ENCODE measurements at regions not wholly inside any gene's neighbourhood (a gene's known extent, or its start where the extent isn't known, plus 50 kb on each side); places are given as distances from the start of the nearest gene placed in this dataset.

- Histone ChIP-seq H3K4me1 (no peaks in the 10 kb centered on the region), H3K27me3 (no peaks in the 10 kb centered on the region), H3K4me3 (no peak overlapping the region), H3K27ac (no peak overlapping the region), H3K36me3 (replicated peaks in 1 of 2; ENCODE audit: insufficient read depth in 1 of 2, low read depth in 2 of 2) (no peaks in the 10 kb centered on the region), H3K9me3 (no peaks in the 10 kb centered on the region)
- intact Hi-C loops (cut with DNase I): no loop called here
- ATAC-seq (no peak), DNase-seq (no peak)
- WGBS, 2 donors: 18 to 19% methylated on average over 2 of the region's 2 CpGs
- TF ChIP-seq CTCF (IDR thresholded peaks at IDR 0.05) (no peak), POLR2A (IDR thresholded peaks at IDR 0.05) (no peak)
These were observed 1024.3 kb downstream of the PCDH9 start for GRCh38 chr13:66205807-66206206.

GRCh38 chr13:66200555-66200954 lies 1029.6 kb downstream of the PCDH9 start:
- Histone ChIP-seq H3K9me3 (no peaks in the 10 kb centered on the region), H3K27ac (no peak overlapping the region), H3K4me1 (no peaks in the 10 kb centered on the region), H3K4me3 (no peak overlapping the region), H3K36me3 (replicated peaks in 1 of 2; ENCODE audit: insufficient read depth in 1 of 2, low read depth in 2 of 2) (no peaks in the 10 kb centered on the region), H3K27me3 (no peaks in the 10 kb centered on the region)
- no peak for ATAC-seq
- DNase-seq: no peak
- no peak for TF ChIP-seq POLR2A (IDR thresholded peaks at IDR 0.05)
- intact Hi-C loops (cut with DNase I): no loop called here

GRCh38 chr13:66195238-66195637 lies 1034.9 kb downstream of the PCDH9 start:
- DNase-seq (no peak), ATAC-seq (no peak)
- Histone ChIP-seq H3K4me1 (no peaks in the 10 kb centered on the region), H3K4me3 (no peak overlapping the region), H3K36me3 (replicated peaks in 1 of 2; ENCODE audit: insufficient read depth in 1 of 2, low read depth in 2 of 2) (no peaks in the 10 kb centered on the region), H3K9me3 (no peaks in the 10 kb centered on the region), H3K27ac (no peak overlapping the region), H3K27me3 (no peaks in the 10 kb centered on the region)
- TF ChIP-seq CTCF (IDR thresholded peaks at IDR 0.05): no peak
- TF ChIP-seq POLR2A (IDR thresholded peaks at IDR 0.05): no peak
- intact Hi-C loops (cut with DNase I): no loop called here
- 88 to 91% methylated on average over 1 of the region's 1 CpG for WGBS, 2 donors

- 45 to 75% methylated on average over 1 of the region's 1 CpG for WGBS, 2 donors
These were observed 1040.2 kb downstream of the PCDH9 start for GRCh38 chr13:66189986-66190385.

GRCh38 chr13:66180836-66181235 lies 1049.3 kb downstream of the PCDH9 start:
- intact Hi-C loops (cut with DNase I): no loop called here
- no peaks in the 10 kb centered on the region for H3K27me3 ChIP-seq
- H3K4me1 ChIP-seq: no peaks in the 10 kb centered on the region
- no peaks in the 10 kb centered on the region for H3K9me3 ChIP-seq
- TF ChIP-seq POLR2A (IDR thresholded peaks at IDR 0.05) (no peak), CTCF (IDR thresholded peaks at IDR 0.05) (no peak)
- DNase-seq: no peak
- ATAC-seq: no peak
- 92% methylated on average over 2 of the region's 2 CpGs for WGBS, 2 donors
- no peak overlapping the region for H3K27ac ChIP-seq
- no peak overlapping the region for H3K4me3 ChIP-seq
- H3K36me3 ChIP-seq (replicated peaks in 1 of 2; ENCODE audit: insufficient read depth in 1 of 2, low read depth in 2 of 2): no peaks in the 10 kb centered on the region

More at GRCh38 chr13:66189986-66190385, 1040.2 kb downstream of the PCDH9 start:
- Histone ChIP-seq H3K27me3 (no peaks in the 10 kb centered on the region), H3K9me3 (no peaks in the 10 kb centered on the region), H3K4me1 (no peaks in the 10 kb centered on the region), H3K36me3 (replicated peaks in 1 of 2; ENCODE audit: insufficient read depth in 1 of 2, low read depth in 2 of 2) (no peaks in the 10 kb centered on the region), H3K27ac (no peak overlapping the region), H3K4me3 (no peak overlapping the region)
- no peak for ATAC-seq
- intact Hi-C loops (cut with DNase I): no loop called here
- TF ChIP-seq POLR2A (IDR thresholded peaks at IDR 0.05) (no peak), CTCF (IDR thresholded peaks at IDR 0.05) (no peak)
- DNase-seq: no peak
